ENCODE measurements at regions not wholly inside any gene's neighbourhood (a gene's known extent, or its start where the extent isn't known, plus 50 kb on each side); places are given as distances from the start of the nearest gene placed in this dataset.

GRCh38 chr1:99590578-99591209 lies 55.2 kb upstream of the PALMD start:
- H4K8ac ChIP-seq (ENCODE audit: extremely low read depth, insufficient read depth, low read length), result no peak overlapping the region
- H3K14ac ChIP-seq (ENCODE audit: insufficient read length), result no peak overlapping the region
- no peaks in the 10 kb centered on the region for H3K27me3 ChIP-seq (replicated peaks in 1 of 4; ENCODE audit: control insufficient read depth in 3 of 4, extremely low read depth in 1 of 4, insufficient read depth in 3 of 4, low read length in 3 of 4)
- H3K4me1 ChIP-seq (replicated peaks in 1 of 4; ENCODE audit: control insufficient read depth in 3 of 4, insufficient read depth in 4 of 4, low read length in 3 of 4), result no peaks in the 10 kb centered on the region; a peak in 1 of 7 replicates
- WGBS, 2 experiments (ENCODE audit: extremely low coverage in 1 of 2, insufficient coverage in 1 of 2, insufficient read length in 1 of 2, insufficient replicate concordance in 2 of 2, low coverage in 1 of 2, low lambda C conversion rate in 2 of 2, missing lambda C conversion rate in 1 of 2), result 80% methylated on average over 4 of the region's 4 CpGs; no CpG with 5 or more reads in 1 of the 2 experiments
- H2AFZ ChIP-seq (ENCODE audit: low read length), result no peak overlapping the region
- H4K91ac ChIP-seq (replicated peaks; ENCODE audit: insufficient read length, low read length), result no peak overlapping the region
- no peak overlapping the region for H3K4ac ChIP-seq (replicated peaks; ENCODE audit: insufficient read length, low read depth, low read length)
- H3K9ac ChIP-seq (replicated peaks in 1 of 4; ENCODE audit: extremely low read depth in 1 of 4, low read depth in 3 of 4, low read length in 3 of 4), result no peak overlapping the region
- H3K9me3 ChIP-seq (ENCODE audit: insufficient read depth in 2 of 2, low read depth in 1 of 2, low read length in 1 of 2), result no peaks in the 10 kb centered on the region
- H3K56ac ChIP-seq (replicated peaks; ENCODE audit: insufficient read length, low read depth, low read length), result no peak overlapping the region
- H3K36me3 ChIP-seq (ENCODE audit: control insufficient read depth in 2 of 4, insufficient read depth in 4 of 4, low read length in 3 of 4), result no peaks in the 10 kb centered on the region
- no peak overlapping the region for H3K23ac ChIP-seq (ENCODE audit: insufficient read length)
- H2BK20ac ChIP-seq (ENCODE audit: low read length), result no peak overlapping the region
- H2BK120ac ChIP-seq (replicated peaks; ENCODE audit: low read depth, low read length), result no peak overlapping the region
- DNase-seq (ENCODE audit: low read depth in 1 of 2, low spot score in 2 of 2) (no peak), FAIRE-seq (no peak)
- H2BK5ac ChIP-seq (ENCODE audit: low read depth, low read length), result no peak overlapping the region
- no peaks in the 10 kb centered on the region for H3K79me1 ChIP-seq (ENCODE audit: low read depth, low read length)
- no peaks in the 10 kb centered on the region for H4K20me1 ChIP-seq (replicated peaks in 1 of 2; ENCODE audit: control insufficient read depth in 1 of 2, insufficient read depth in 2 of 2, low read length in 2 of 2)
- no peaks in the 10 kb centered on the region for H3K23me2 ChIP-seq (ENCODE audit: low read depth, low read length)
- CTCF ChIA-PET (ENCODE audit: partially characterized antibody), result no interaction called here
- TF ChIP-seq NANOG (IDR thresholded peaks at IDR 0.05; ENCODE audit: insufficient read depth, low read depth, low read length, poor library complexity, severe bottlenecking), result no peak
- TF ChIP-seq HDAC2 (IDR thresholded peaks at IDR 0.05; ENCODE audit: borderline replicate concordance in 1 of 2, low read depth in 2 of 2, low read length in 2 of 2), result no peak
- no peak for TF ChIP-seq RNF2 (IDR thresholded peaks at IDR 0.05; ENCODE audit: borderline replicate concordance, low read depth, low read length, missing control alignments, poor library complexity, severe bottlenecking)
- no peak for TF ChIP-seq RBBP5 (IDR thresholded peaks at IDR 0.05; ENCODE audit: borderline replicate concordance, low read depth, low read length)
- TF ChIP-seq SP1 (IDR thresholded peaks at IDR 0.05; ENCODE audit: low read depth, low read length), result no peak
- no peak for TF ChIP-seq EP300 (IDR thresholded peaks at IDR 0.05; ENCODE audit: borderline replicate concordance in 1 of 2, low read depth in 2 of 2, low read length in 2 of 2)
- no peak for TF ChIP-seq SP4 (IDR thresholded peaks at IDR 0.05; ENCODE audit: low read length)
- no peak for TF ChIP-seq FOSL1 (IDR thresholded peaks at IDR 0.05; ENCODE audit: insufficient read depth, low read depth, low read length)
- H2BK15ac ChIP-seq (ENCODE audit: low read length), result no peak overlapping the region
- no peak overlapping the region for H3K4me2 ChIP-seq (ENCODE audit: insufficient read depth in 1 of 2, low read depth in 2 of 2, low read length in 2 of 2)
- H3K27ac ChIP-seq (ENCODE audit: low read depth, low read length), result no peak overlapping the region
- H3K79me2 ChIP-seq (ENCODE audit: control insufficient read depth in 1 of 2, insufficient read depth in 2 of 2, low read length in 2 of 2), result no peaks in the 10 kb centered on the region
- no peak overlapping the region for H2AK5ac ChIP-seq (ENCODE audit: low read depth, low read length)
- H2BK12ac ChIP-seq (ENCODE audit: low read depth, low read length), result no peak overlapping the region
- no peak overlapping the region for H3K4me3 ChIP-seq (ENCODE audit: extremely low read depth in 1 of 4, insufficient read depth in 2 of 4, low read depth in 3 of 4, low read length in 4 of 4)
- POLR2A ChIA-PET (ENCODE audit: partially characterized antibody), result no interaction called here
- H3K18ac ChIP-seq (ENCODE audit: extremely low read depth, low read length), result no peak overlapping the region
- no peak overlapping the region for H4K5ac ChIP-seq (ENCODE audit: insufficient read length, low read depth, low read length)
